T-helper 1 cell treated with Interleukin-12 subunit alpha and Interleukin-12 subunit beta and Interleukin-4 antibody, amounts not matched to agents 30 μg/mL and 1 μg/mL, for 36 hours (primary cell): ENCODE measurements at regions not wholly inside any gene's neighbourhood (a gene's known extent, or its start where the extent isn't known, plus 50 kb on each side); places are given as distances from the start of the nearest gene placed in this dataset.

Source experiments
- H3K27ac Mint-ChIP-seq: one replicate; pipeline ENCODE4 v1.8.0; 2021; ENCODE audit warnings: mild to moderate bottlenecking, mixed read lengths
- H3K27me3 Mint-ChIP-seq: one replicate; pipeline ENCODE4 v1.8.0; 2021; ENCODE audit warnings: low read depth, mixed read lengths
- H3K36me3 Mint-ChIP-seq: one replicate; pipeline ENCODE4 v1.8.0; 2021; ENCODE audit warnings: low read depth, mixed read lengths
- H3K4me1 Mint-ChIP-seq: one replicate; pipeline ENCODE4 v1.8.0; 2021; ENCODE audit warnings: low read depth, mixed read lengths
- H3K4me3 Mint-ChIP-seq: one replicate; pipeline ENCODE4 v1.8.0; 2021; ENCODE audit warnings: mild to moderate bottlenecking, moderate library complexity, mixed read lengths
- H3K9me3 Mint-ChIP-seq: one replicate; pipeline ENCODE4 v1.8.0; 2021; ENCODE audit warnings: mixed read lengths

DNA sequence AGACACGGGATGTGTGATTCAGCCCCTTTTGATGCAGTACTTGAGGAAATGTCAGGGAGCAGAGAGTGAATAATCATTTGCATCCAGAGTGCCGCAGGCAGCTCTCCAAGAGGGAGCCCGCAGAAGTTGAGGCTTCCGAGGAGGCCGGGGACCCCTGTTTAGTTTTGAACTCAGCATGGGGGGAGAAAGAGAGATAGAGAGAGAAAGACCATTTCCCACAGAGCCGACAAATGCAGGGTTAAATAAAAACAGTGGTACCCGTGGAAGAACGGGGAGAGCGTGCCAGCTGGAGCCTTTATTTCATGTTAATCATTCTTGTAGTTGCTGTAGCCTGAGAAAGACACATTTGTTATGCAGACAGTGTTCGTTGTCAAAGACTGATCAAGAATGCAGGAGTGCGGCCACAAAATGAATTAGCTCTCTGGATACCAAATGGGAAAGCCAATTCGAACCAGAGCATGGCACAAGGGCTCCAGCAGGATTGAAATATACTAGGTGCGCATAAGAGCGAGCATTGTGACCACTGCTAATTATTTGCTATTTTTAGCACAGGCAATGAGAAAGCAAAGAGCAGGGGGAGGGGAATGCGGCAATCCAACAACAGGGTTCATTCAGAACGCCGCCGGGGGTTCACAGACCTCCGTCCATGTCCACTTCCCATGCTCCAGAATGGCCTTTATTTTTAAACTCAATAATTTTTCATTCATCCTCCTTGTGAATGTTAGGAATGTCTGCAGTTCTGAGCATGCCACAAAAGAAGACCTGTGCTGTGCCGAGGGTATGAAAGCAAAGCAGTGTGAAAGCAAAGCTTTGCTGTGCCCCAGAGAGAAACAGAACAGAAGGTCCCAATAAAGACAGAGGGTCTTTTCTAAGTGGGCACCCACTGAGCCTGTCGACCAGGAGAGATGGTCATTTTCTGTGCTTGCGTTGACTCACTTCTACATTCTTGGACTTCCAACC lies 243.9 kb upstream of the VCX3A start:
- Mint-ChIP-seq H3K4me3 (no peak overlapping the region), H3K9me3 (no peaks in the 10 kb centered on the region), H3K4me1 (no peaks in the 10 kb centered on the region), H3K36me3 (no peaks in the 10 kb centered on the region), H3K27ac (no peak overlapping the region), H3K27me3 (no peaks in the 10 kb centered on the region)

GRCh38 chrX:6777238-6778002 lies 242.5 kb upstream of the VCX3A start:
- no peaks in the 10 kb centered on the region for H3K27me3 Mint-ChIP-seq
- H3K27ac Mint-ChIP-seq, result no peak overlapping the region
- no peaks in the 10 kb centered on the region for H3K4me1 Mint-ChIP-seq
- no peak overlapping the region for H3K4me3 Mint-ChIP-seq
- no peaks in the 10 kb centered on the region for H3K9me3 Mint-ChIP-seq
- no peaks in the 10 kb centered on the region for H3K36me3 Mint-ChIP-seq

GRCh38 chrX:6770936-6771335 lies 236.0 kb upstream of the VCX3A start:
- no peak overlapping the region for H3K27ac Mint-ChIP-seq
- H3K4me3 Mint-ChIP-seq, result no peak overlapping the region
- no peaks in the 10 kb centered on the region for H3K4me1 Mint-ChIP-seq
- no peaks in the 10 kb centered on the region for H3K9me3 Mint-ChIP-seq
- no peaks in the 10 kb centered on the region for H3K27me3 Mint-ChIP-seq
- H3K36me3 Mint-ChIP-seq, result no peaks in the 10 kb centered on the region

GRCh38 chrX:6768881-6769280 lies 234.0 kb upstream of the VCX3A start:
- no peak overlapping the region for H3K27ac Mint-ChIP-seq
- H3K4me1 Mint-ChIP-seq, result no peaks in the 10 kb centered on the region
- H3K36me3 Mint-ChIP-seq, result no peaks in the 10 kb centered on the region
- H3K4me3 Mint-ChIP-seq, result no peak overlapping the region
- no peaks in the 10 kb centered on the region for H3K27me3 Mint-ChIP-seq
- H3K9me3 Mint-ChIP-seq, result no peaks in the 10 kb centered on the region

DNA sequence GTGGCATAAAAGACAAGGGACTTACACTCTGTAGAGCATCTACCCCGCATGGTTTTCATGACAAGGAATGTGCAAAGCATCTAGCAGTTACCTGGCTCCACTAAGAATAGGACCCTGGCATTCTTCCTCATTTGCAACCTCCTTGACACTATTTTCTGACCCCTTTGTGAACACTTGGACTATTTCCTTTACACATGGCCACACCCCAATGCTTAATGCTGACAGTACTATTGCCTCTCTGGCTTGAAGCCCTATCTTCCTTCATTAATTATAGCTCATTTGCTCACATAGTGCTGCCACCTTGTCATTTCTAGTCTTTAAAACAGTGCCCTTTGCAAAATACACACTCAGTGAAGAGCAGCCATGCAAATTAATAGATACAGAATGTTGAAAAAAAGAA lies 226.3 kb upstream of the VCX3A start:
- Mint-ChIP-seq H3K27me3 (no peaks in the 10 kb centered on the region), H3K36me3 (no peaks in the 10 kb centered on the region), H3K4me1 (no peaks in the 10 kb centered on the region), H3K27ac (no peak overlapping the region), H3K9me3 (peaks cover 6% of the 10 kb centered on the region), H3K4me3 (no peak overlapping the region)

DNA sequence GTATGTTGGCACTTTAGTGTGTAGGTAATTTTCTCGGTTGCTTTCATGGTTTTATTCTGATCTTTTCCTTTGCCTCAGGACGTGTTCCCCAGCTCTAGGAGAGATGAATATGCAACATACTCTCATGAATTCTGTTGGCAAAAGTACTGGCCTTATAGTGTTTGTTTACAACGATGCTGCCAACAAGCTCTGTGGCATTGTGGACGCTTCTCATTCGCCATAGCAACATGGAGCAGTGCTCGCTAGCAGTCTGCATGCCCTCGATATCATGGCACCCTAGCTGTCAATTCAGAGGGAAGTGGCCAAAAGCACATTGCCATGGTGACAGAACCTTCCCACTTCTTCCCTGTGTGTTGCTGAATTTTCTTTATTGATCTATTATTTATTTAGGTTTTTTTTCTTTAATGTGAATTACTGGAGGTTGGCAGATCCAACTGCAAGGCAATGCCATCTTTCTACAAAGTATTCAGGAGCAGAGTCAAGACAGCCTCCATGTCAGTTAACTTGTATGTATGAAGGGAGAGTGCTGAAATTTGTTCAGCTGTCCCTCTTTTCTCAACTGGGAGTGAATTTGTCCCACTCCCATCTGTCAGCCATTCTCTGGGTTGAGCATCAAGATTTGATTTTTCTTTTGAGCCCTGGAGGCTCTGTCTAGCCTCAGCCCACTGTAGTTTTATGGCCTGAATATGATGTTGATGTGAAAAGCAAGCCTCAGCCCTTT lies 224.9 kb upstream of the VCX3A start:
- no peak overlapping the region for H3K27ac Mint-ChIP-seq
- peaks cover 6% of the 10 kb centered on the region for H3K9me3 Mint-ChIP-seq
- H3K4me1 Mint-ChIP-seq, result no peaks in the 10 kb centered on the region

GRCh38 chrX:6758234-6758633 lies 223.3 kb upstream of the VCX3A start:
- H3K27me3 Mint-ChIP-seq, result no peaks in the 10 kb centered on the region
- H3K4me3 Mint-ChIP-seq, result no peak overlapping the region
- no peak overlapping the region for H3K27ac Mint-ChIP-seq
- H3K9me3 Mint-ChIP-seq, result peaks cover 6% of the 10 kb centered on the region
- H3K36me3 Mint-ChIP-seq, result no peaks in the 10 kb centered on the region
- no peaks in the 10 kb centered on the region for H3K4me1 Mint-ChIP-seq

More for the DNA sequence above, 224.9 kb upstream of the VCX3A start:
- H3K36me3 Mint-ChIP-seq, result no peaks in the 10 kb centered on the region
- no peaks in the 10 kb centered on the region for H3K27me3 Mint-ChIP-seq
- no peak overlapping the region for H3K4me3 Mint-ChIP-seq

DNA sequence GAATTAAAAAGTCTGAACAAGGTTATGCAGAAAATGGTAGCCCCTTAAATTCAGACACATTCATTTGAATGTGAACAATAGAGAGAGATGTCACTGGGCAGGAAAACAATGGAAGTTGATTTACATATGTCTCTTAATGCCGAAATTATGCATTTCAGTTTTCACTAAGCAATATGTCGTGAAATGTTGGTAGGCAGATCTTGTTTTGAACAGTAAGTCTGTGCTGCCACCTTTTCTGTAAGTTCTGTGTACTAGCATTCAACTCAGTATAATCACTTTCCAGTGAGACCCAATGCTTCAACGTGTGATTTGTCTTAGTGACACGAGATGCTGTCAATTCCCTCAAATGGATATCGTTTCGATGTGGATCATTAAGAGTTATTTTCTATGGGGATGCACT lies 222.7 kb upstream of the VCX3A start:
- Mint-ChIP-seq H3K4me3 (no peak overlapping the region), H3K36me3 (no peaks in the 10 kb centered on the region), H3K27ac (no peak overlapping the region), H3K9me3 (peaks cover 6% of the 10 kb centered on the region), H3K27me3 (no peaks in the 10 kb centered on the region), H3K4me1 (no peaks in the 10 kb centered on the region)

DNA sequence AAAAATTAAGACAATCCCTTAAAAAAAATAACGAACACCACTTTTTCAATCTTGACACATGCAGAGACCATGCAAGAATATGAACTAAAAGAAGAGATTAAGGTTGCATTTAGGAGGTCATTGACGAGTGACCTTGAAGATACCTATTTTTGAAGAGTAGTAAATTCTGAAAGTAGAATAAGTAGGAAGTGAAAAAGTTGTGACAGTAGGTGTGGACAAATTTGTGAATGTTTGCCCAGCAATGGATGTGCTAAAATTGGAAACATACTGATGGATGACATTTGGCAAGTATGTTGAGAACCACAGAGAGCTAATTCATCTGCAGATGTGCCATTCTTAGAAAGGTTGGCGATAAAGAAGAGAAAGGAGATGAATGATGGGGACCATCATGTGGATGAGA lies 213.7 kb upstream of the VCX3A start:
- Mint-ChIP-seq H3K9me3 (no peaks in the 10 kb centered on the region), H3K4me3 (no peak overlapping the region), H3K4me1 (no peaks in the 10 kb centered on the region), H3K27ac (no peak overlapping the region), H3K27me3 (no peaks in the 10 kb centered on the region), H3K36me3 (no peaks in the 10 kb centered on the region)

DNA sequence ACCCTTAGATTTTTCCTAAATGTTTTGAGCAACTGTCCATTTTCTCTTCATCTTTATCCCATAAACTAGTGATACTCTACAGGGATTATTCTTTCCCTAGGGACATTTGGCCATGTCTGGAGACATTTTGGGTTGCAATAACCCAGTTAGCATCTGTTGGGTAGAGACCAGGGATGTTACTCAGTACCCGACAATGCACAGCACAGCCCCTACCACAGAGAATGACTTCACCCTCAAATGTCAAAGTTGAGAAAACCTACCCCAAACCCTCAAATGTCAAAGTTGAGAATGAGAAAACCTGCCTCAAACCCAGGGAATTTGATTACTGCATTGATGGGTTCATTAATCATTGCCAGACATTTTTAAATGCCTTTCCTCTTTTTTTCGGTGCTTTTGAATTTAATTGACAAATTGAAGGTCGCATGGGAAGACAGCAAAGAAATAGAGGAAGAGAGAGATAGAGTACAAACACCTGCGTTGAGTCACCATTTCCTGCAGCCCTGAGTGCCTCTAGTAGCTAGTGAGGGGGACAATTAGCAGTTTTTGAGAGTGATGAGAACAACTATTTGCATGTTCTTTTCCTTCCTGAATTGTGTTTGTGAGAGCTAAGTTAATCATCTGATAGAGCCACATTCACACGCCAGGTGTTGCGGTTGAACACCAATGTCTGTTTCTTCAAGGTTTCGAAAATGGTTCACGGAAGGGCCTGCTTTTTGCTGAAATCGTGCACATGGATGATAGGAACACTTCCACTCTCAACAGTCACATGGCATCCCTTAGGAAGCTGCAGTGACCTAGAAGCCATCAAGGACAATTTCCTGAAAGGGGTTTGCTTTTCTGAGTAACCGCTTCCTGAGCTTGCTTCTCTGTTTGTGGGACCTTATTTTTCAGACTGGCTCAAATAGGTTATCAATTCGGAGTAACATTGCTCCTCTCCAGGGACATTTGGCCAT lies 203.9 kb upstream of the VCX3A start:
- Mint-ChIP-seq H3K36me3 (no peaks in the 10 kb centered on the region), H3K27me3 (no peaks in the 10 kb centered on the region), H3K9me3 (no peaks in the 10 kb centered on the region), H3K27ac (peak overlapping the region; percentile 49), H3K4me1 (peaks cover 7% of the 10 kb centered on the region), H3K4me3 (no peak overlapping the region)

GRCh38 chrX:6734844-6735634 lies 200.1 kb upstream of the VCX3A start:
- no peak overlapping the region for H3K4me3 Mint-ChIP-seq
- no peaks in the 10 kb centered on the region for H3K27me3 Mint-ChIP-seq
- H3K4me1 Mint-ChIP-seq, result peaks cover 7% of the 10 kb centered on the region
- no peaks in the 10 kb centered on the region for H3K9me3 Mint-ChIP-seq
- no peaks in the 10 kb centered on the region for H3K36me3 Mint-ChIP-seq
- no peak overlapping the region for H3K27ac Mint-ChIP-seq

- Mint-ChIP-seq H3K4me1 (no peaks in the 10 kb centered on the region), H3K4me3 (no peak overlapping the region), H3K27ac (no peak overlapping the region), H3K36me3 (no peaks in the 10 kb centered on the region), H3K27me3 (no peaks in the 10 kb centered on the region), H3K9me3 (no peaks in the 10 kb centered on the region)
Observed at GRCh38 chrX:6732101-6732500, 197.2 kb upstream of the VCX3A start.

DNA sequence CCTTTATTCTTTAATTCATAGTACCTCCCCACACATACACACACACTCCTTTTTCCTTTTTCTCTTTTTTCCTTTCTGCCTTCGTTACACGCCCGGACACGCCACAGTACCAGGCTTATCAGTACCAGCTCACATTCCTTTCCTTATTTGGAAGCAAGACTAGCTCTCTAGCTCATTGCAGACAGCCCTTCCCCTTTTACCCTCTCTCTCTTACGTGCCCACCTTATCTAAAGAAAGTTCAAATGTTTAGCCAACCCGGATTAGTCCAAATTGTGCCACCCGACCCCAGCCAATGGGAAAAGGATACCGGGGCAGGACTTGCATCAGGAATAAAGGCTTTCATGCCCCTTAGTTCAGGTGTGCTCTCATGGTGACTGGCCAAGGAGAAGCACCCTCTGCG lies 194.7 kb upstream of the VCX3A start:
- H3K9me3 Mint-ChIP-seq, result no peaks in the 10 kb centered on the region
- no peaks in the 10 kb centered on the region for H3K27me3 Mint-ChIP-seq
- no peaks in the 10 kb centered on the region for H3K36me3 Mint-ChIP-seq
- no peaks in the 10 kb centered on the region for H3K4me1 Mint-ChIP-seq
- no peak overlapping the region for H3K4me3 Mint-ChIP-seq
- H3K27ac Mint-ChIP-seq, result no peak overlapping the region
